NCI-H446 treated with DMSO at 0.1 percent for 48 hours (cell line): ENCODE measurements at regions not wholly inside any gene's neighbourhood (a gene's known extent, or its start where the extent isn't known, plus 50 kb on each side); places are given as distances from the start of the nearest gene placed in this dataset.
"Not testable (repeated sequence)": the region's sequence is repeated elsewhere in the genome, so short reads cannot be mapped to it uniquely, and the experiment has no call there.

ENCODE experiments used
- DNase-seq: peaks from one replicate; lab custom pipeline; 2025; lab: John Stamatoyannopoulos, UW

DNA sequence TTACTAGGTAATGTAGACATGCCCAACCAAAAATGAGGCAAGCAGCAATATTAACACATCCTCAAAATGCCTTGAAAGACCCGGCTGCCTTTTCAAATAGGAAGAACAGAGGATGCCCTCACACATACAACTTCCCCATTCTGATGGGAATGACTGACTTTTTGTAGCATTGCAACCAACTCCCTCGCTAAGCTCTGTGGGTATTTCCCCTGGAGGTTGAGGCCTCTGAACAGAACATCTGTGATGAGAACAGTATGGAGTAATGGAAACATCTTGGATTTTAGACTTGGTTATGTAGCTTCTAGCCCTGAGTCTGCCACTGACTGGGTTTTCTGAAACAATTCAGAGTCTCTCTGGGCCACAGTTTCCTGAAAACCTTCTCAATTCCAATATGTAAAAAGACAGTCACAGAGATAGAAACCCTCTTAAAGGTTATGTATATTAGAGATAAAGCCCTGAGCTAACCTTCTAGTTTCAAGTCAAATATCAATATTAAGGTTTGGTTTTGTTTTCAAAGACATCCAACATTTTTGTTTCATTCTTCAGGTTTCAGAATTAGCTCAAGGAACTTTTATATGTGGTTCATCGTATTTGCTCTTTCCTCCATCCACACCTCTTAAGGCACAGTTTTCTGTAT, 311.5 kb downstream of the SETD4 start:
- DNase-seq = no peak

DNA sequence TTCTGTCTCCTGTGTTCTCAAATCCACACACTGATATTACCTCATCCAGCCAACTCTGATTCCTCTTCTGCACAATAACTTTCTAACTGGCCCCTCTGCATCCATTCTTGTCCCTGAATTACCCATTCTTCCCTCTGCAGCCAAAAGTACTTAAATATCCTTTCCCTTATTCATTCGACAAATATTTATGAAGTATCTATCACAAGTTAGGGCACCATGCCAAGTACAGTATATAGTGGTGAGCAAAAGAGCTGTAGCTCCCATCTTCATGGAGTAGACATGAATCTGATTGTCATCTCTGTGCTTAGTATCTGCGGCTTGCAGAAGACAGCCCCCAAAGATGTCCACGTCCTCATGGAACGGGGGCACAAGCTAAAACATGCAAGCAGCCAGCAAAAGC, 316.8 kb downstream of the SETD4 start:
- DNase-seq = no peak

GRCh38 chr21:35738347-35738961, 321.9 kb downstream of the SETD4 start:
- DNase-seq = no peak

- DNase-seq = no peak
These were observed 322.4 kb downstream of the SETD4 start for GRCh38 chr21:35737899-35738346.

DNA sequence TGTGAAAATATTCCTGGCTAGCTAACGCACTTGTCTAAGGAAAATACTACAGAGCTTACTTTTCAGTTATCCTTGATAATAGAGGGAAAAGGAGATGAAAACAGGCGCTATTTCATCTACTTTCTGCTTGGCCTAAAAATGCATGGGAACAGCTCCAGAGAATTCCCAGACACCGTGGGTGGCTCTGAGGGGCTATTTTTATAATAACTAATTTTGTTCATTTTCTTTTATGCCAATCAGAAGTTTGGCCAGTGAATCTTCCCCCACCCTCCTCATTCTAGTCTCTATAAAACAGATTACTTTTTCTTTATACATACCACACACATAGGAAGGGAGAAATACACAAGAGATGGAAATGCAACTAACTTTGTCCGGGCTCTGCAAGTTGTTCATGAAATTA, 322.9 kb downstream of the SETD4 start:
- DNase-seq = no peak

GRCh38 chr21:35732788-35733187, 327.5 kb downstream of the SETD4 start:
- DNase-seq = no peak

GRCh38 chr21:35730325-35730724, 330.0 kb downstream of the SETD4 start:
- DNase-seq = no peak

DNA sequence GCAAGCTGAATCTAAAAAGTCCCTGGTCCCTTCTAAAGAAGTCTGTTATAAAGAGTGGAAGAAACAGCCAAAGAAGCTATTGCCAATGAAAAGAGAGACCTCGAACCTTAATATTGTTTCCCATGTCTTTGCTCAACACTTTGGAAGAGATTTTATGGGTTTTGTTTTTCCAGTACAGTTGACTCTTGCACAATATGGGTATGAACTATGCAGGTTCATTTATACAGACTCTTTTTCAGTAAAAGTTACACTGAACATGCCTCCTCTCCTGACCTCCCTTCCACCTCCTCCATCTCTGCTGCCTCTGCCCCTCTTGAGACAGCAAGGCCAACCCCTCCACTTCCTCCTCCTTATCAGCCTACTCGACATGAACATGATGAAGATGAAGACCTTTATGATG, 332.5 kb downstream of the SETD4 start:
- no peak for DNase-seq

GRCh38 chr21:35724156-35724555, 336.2 kb downstream of the SETD4 start:
- no peak for DNase-seq

DNA sequence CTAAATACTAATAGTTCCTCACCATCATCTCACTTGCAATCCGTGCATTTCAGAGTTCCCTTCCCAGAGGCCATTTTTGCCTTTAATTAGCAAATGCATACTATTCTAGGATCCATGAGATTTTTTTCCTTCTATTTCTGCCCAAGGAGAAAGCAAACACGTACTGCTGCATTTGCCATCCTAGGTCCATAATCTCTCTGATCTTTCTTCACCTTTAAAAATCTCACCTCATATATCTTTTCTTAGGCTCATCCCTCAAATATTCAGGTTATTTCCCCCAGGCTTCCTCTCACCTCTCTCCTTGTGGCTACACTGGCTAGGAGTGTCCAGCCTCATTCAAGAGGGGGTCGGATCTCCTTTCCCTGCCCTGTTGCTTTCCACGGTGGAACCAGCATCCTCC, 338.6 kb downstream of the SETD4 start:
- no peak for DNase-seq

- DNase-seq = no peak
These were observed 340.1 kb downstream of the SETD4 start for GRCh38 chr21:35720208-35720731.

- no peak for DNase-seq
These were observed 341.2 kb downstream of the SETD4 start for GRCh38 chr21:35719080-35719479.

DNA sequence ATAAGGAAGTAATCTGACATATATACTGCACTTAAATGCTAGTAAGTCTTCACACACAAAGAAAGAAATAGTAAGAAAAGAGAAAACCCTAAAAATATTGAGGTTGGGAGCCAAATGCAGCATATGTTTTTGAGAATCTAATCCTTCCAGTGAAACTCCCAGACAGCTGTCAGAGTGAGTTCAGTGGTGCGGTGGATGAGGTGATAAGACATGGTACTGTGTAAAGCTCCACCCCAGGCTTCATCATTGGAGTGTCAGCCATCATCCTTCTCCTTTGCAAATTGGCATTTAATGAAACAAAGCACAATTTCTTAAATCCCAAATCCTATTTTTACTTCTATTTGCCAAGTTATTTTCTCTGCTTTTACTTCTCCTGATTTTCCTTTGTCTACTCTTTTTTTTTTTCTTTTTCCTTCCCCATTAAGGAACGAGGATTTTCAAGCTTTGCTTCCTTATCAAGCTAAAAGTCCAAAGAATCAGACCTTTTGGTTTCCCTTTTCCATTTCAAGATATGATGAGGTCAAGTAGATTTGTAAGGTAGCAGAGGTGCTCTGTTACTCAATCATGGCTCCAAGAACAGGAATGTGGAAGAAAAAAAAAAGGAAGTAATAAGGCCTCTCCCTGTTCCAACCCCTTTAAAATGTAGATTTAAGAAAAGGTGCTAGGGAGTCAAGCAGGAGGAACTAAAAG, 343.3 kb downstream of the SETD4 start:
- no peak for DNase-seq

DNA sequence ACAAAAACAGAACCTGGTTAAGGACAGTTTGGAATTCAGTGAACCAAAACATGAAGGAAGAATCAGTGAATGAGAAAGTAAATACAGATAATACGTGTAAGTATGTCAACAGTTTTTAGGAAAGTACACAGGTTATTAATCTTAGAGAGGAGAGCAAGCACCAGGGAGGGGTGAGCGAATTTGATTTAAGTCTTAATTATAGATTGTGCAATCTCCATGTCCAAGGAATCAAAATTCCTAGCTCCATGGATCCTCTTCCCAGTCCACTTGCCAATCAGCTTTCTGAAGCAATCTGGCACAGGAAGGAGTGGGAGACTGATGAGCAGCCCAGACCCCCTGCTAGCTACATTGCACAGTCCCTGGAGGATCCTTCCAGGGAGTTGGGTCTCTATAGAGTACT, 346.4 kb downstream of the SETD4 start:
- DNase-seq = no peak

DNA sequence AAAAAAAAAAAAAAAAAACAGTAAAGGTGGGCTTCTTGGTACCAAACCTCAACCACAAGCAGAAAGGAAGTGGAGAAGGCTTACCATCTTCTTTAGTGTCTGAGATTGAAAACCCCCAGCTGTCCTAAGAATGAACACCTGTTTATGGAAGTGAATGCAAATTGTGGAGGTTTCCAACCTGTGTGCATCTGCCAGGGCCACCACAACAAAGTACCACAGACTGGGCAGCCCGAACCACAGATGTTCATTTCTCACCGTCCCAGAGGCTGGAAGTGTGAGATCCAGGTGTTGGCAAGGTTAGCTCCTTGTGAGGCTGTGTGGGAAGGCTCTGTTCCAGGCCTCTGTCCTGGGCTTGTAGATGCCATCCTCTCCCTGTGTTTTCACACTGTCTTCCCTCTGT, 348.7 kb downstream of the SETD4 start:
- no peak for DNase-seq

- DNase-seq = no peak
These were observed 349.1 kb downstream of the SETD4 start for GRCh38 chr21:35711213-35711612.

GRCh38 chr21:35709990-35710389, 350.3 kb downstream of the SETD4 start:
- DNase-seq = not testable (repeated sequence)

GRCh38 chr21:35705888-35706287, 354.4 kb downstream of the SETD4 start:
- DNase-seq = no peak

GRCh38 chr21:35705237-35705887, 355.0 kb downstream of the SETD4 start:
- no peak for DNase-seq

- no peak for DNase-seq
These were observed 356.6 kb downstream of the SETD4 start for GRCh38 chr21:35703704-35704103.

DNA sequence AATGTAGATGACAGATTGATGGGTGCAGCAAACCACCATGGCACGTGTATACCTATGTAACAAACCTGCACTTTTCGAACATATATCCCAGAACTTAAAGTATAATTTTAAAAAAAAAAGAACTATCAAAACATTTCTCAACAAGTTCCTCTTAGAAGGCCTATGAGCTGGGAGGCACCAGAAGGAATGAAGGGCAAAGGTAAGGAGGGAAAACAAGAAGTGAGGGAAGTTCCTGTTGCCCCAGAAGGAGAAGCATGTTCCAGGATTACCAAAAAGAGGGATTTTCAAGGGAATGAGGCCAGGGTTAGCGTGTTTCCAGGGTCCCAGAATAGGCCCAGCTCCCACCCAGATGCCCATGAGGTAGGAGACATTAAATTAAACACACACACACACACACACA, 361.0 kb downstream of the SETD4 start:
- DNase-seq = no peak

- no peak for DNase-seq
These were observed 363.0 kb downstream of the SETD4 start for GRCh38 chr21:35697321-35697808.

DNA sequence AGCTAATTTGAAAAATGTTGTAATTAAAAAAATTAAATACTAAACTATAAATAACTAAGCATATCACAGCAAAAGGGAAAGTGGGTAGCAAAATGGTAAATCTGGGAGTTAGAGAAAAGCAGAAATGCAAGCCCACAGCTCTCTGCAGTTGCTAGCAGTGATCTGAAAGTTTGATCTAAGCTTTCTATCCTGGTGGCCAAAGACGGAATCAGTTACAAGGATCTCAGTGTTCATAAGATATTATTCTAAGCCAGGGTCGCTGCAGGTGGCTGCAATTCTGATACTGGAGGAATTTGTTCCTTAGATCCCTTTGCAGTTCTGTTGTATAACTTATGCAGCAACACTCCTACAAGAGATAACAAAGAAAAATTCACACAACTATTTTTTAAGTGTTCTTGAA, 363.7 kb downstream of the SETD4 start:
- no peak for DNase-seq
